IMR-90 (cell line): ENCODE measurements at regions not wholly inside any gene's neighbourhood (a gene's known extent, or its start where the extent isn't known, plus 50 kb on each side); places are given as distances from the start of the nearest gene placed in this dataset.

Experiments
- CEBPB ChIP-seq: IDR thresholded peaks from 2 replicates; pipeline ENCODE4 v1.6.1; 2012; ENCODE audit warnings: low read depth, low read length, improper control_type of control experiment
- FOS ChIP-seq: fragments of 150-350 bp; IDR thresholded peaks from 2 replicates; pipeline ENCODE4 v1.6.1; 2016; ENCODE audit warnings: low read depth, low read length
- MAFK ChIP-seq: IDR thresholded peaks from 2 replicates; pipeline ENCODE4 v1.6.1; 2012; ENCODE audit warnings: low read depth, low read length, improper control_type of control experiment
- POLR2A ChIP-seq: IDR thresholded peaks from 2 replicates; pipeline ENCODE4 v1.6.1; 2012; ENCODE audit warnings: mild to moderate bottlenecking, low read depth, low read length
- RAD21 ChIP-seq: IDR thresholded peaks from 2 replicates; pipeline ENCODE4 v1.6.1; 2012; ENCODE audit warnings: low read length, improper control_type of control experiment
- RFX5 ChIP-seq: IDR thresholded peaks from 2 replicates; pipeline ENCODE4 v1.8.0; 2012; ENCODE audit warnings: low read depth, mild to moderate bottlenecking, low read length, moderate library complexity
- TF ChIP-seq, protein P1 (sequence below): conservative IDR thresholded peaks from 2 replicates; pipeline ENCODE4 v1.5.1; 2012; ENCODE audit warnings: mild to moderate bottlenecking, low read depth, low read length, improper control_type of control experiment
- TF ChIP-seq, protein P2 (sequence below): fragments of 150-350 bp; IDR thresholded peaks from 2 replicates; pipeline ENCODE4 v1.6.1; 2017; ENCODE audit warnings: mild to moderate bottlenecking, antibody characterized with exemption, low read length, low read depth

DNA sequence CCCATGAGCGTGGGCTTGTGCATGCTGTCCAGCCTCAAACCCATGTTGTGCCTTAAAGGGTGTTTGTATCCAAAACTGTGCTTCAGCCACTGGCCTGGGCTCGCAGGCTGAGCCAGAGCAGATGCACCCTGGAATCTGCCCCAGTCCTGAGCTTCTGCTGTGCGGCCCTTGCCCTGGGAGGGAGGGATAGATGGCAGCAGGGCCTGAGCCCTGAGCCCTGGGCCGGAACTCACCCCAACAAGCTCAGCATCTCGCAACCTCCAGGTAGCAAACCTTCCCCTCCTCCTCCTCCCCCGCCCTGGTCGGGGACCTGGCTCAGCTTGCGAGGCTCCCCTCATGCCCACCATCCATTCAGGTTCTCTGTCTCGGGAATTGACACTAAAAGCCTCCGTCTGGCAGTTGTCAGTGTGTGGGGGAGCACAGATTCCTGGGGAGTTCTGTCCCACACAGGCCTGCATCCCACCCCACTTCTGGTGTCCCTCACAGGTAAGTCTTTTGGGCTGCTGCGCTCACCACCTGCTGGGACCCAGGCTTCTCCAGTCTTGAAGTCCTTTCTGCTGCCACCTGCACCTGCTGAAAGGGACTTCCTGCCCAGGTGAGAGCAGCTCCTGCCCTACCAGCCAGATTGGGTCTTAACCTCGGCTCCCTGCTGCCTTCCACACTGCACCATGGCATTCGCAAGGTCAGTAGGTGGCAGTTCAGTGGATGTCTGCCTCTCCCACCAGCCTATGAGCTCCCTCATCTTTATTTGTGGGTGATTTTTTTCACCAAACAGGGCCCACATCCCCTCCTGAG, 55.2 kb upstream of the OLFM1 start:
- TF ChIP-seq MAFK (no peak), FOS (no peak), CEBPB (no peak), RAD21 (no peak), POLR2A (no peak), RFX5 (no peak)
- TF ChIP-seq, protein P1, sequence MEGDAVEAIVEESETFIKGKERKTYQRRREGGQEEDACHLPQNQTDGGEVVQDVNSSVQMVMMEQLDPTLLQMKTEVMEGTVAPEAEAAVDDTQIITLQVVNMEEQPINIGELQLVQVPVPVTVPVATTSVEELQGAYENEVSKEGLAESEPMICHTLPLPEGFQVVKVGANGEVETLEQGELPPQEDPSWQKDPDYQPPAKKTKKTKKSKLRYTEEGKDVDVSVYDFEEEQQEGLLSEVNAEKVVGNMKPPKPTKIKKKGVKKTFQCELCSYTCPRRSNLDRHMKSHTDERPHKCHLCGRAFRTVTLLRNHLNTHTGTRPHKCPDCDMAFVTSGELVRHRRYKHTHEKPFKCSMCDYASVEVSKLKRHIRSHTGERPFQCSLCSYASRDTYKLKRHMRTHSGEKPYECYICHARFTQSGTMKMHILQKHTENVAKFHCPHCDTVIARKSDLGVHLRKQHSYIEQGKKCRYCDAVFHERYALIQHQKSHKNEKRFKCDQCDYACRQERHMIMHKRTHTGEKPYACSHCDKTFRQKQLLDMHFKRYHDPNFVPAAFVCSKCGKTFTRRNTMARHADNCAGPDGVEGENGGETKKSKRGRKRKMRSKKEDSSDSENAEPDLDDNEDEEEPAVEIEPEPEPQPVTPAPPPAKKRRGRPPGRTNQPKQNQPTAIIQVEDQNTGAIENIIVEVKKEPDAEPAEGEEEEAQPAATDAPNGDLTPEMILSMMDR: no peak
- TF ChIP-seq, protein P2, sequence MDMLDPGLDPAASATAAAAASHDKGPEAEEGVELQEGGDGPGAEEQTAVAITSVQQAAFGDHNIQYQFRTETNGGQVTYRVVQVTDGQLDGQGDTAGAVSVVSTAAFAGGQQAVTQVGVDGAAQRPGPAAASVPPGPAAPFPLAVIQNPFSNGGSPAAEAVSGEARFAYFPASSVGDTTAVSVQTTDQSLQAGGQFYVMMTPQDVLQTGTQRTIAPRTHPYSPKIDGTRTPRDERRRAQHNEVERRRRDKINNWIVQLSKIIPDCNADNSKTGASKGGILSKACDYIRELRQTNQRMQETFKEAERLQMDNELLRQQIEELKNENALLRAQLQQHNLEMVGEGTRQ: no peak
